ENCODE measurements at regions not wholly inside any gene's neighbourhood (a gene's known extent, or its start where the extent isn't known, plus 50 kb on each side); places are given as distances from the start of the nearest gene placed in this dataset.

DNA sequence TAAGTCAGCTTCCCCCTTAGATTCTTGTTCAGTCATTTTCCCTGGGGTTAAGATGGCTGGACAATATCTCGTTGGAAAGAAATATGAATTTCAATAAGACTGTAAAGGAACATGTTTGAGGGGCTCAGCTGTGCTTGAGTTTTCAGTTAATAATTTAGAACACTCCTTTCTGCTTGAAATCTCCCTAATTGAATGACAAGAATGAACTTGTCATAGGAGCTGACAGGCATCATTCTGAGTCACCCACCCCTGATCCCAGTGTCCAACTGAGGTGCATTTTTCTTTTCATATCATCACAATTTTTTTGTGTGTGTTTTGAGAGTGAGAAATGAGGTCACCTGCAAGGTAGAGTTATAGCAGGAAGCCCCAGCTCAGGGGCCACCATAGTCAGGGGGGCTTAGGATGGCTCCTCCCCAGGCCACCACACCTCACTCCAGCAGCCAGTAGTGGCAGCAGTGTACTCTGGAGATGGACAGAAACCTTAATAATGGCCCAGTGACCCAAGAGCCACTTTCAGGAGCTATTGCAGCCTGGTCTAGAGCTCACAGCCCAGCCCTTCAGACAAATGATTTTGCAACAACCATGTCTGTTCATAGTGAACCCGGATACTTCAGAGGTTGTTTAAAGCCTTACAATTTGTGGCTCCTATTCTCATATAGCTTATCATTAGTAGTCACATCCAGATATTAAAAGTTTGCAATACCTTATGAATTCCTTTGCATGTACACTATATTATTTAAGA is 174.5 kb downstream of the MAIP1 start:
- TF ChIP-seq, protein P1, sequence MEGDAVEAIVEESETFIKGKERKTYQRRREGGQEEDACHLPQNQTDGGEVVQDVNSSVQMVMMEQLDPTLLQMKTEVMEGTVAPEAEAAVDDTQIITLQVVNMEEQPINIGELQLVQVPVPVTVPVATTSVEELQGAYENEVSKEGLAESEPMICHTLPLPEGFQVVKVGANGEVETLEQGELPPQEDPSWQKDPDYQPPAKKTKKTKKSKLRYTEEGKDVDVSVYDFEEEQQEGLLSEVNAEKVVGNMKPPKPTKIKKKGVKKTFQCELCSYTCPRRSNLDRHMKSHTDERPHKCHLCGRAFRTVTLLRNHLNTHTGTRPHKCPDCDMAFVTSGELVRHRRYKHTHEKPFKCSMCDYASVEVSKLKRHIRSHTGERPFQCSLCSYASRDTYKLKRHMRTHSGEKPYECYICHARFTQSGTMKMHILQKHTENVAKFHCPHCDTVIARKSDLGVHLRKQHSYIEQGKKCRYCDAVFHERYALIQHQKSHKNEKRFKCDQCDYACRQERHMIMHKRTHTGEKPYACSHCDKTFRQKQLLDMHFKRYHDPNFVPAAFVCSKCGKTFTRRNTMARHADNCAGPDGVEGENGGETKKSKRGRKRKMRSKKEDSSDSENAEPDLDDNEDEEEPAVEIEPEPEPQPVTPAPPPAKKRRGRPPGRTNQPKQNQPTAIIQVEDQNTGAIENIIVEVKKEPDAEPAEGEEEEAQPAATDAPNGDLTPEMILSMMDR (IDR thresholded peaks at IDR 0.05) = no peak
- TF ChIP-seq ZFX (IDR thresholded peaks at IDR 0.05; ENCODE audit: borderline replicate concordance) = no peak
